GM19239 (cell line): ENCODE measurements at regions not wholly inside any gene's neighbourhood (a gene's known extent, or its start where the extent isn't known, plus 50 kb on each side); places are given as distances from the start of the nearest gene placed in this dataset.
"Not testable (repeated sequence)": the region's sequence is repeated elsewhere in the genome, so short reads cannot be mapped to it uniquely, and the experiment has no call there.

ENCODE experiments used
- DNase-seq: peaks from one replicate; pipeline ENCODE4 v3.0.0; 2011; ENCODE audit warnings: low spot score; ENCODE audit not compliant: insufficient read length
- FAIRE-seq: peaks from 2 replicates; lab custom pipeline; 2011; peaks lifted over from hg19 to GRCh38; lab: Jason Lieb, UNC

GRCh38 chr4:133390198-133390855 is 241.2 kb downstream of the PCDH10 start:
- FAIRE-seq (no peak), DNase-seq (no peak)

GRCh38 chr4:133389029-133389428 is 239.9 kb downstream of the PCDH10 start:
- DNase-seq (no peak), FAIRE-seq (no peak)

GRCh38 chr4:133385161-133385954 is 236.3 kb downstream of the PCDH10 start:
- FAIRE-seq (no peak), DNase-seq (no peak)

- DNase-seq (no peak), FAIRE-seq (no peak)
These were observed 230.8 kb downstream of the PCDH10 start for GRCh38 chr4:133379681-133380438.

GRCh38 chr4:133377286-133377685 is 228.2 kb downstream of the PCDH10 start:
- DNase-seq, result no peak
- no peak for FAIRE-seq

GRCh38 chr4:133372699-133373098 is 223.6 kb downstream of the PCDH10 start:
- FAIRE-seq (no peak), DNase-seq (no peak)

- DNase-seq (no peak), FAIRE-seq (no peak)
These were observed 206.5 kb downstream of the PCDH10 start for GRCh38 chr4:133355633-133356032.

- FAIRE-seq (no peak), DNase-seq (no peak)
These were observed 198.3 kb downstream of the PCDH10 start for GRCh38 chr4:133347409-133347808.

GRCh38 chr4:133324491-133324890 is 175.4 kb downstream of the PCDH10 start:
- FAIRE-seq (no peak), DNase-seq (no peak)

- FAIRE-seq (no peak), DNase-seq (no peak)
These were observed 174.6 kb downstream of the PCDH10 start for GRCh38 chr4:133323670-133324069.

GRCh38 chr4:133320576-133321170 is 171.6 kb downstream of the PCDH10 start:
- peak; percentile 39 for FAIRE-seq
- peak; percentile 1 for DNase-seq

- no peak for DNase-seq
- no peak for FAIRE-seq
These were observed 167.8 kb downstream of the PCDH10 start for GRCh38 chr4:133316909-133317308.

- no peak for DNase-seq
- no peak for FAIRE-seq
These were observed 165.9 kb downstream of the PCDH10 start for GRCh38 chr4:133314991-133315390.

- FAIRE-seq (no peak), DNase-seq (no peak)
These were observed 138.3 kb downstream of the PCDH10 start for GRCh38 chr4:133287396-133287795.

GRCh38 chr4:133278591-133278990 is 129.5 kb downstream of the PCDH10 start:
- DNase-seq (no peak), FAIRE-seq (no peak)

GRCh38 chr4:133277940-133278339 is 128.8 kb downstream of the PCDH10 start:
- not testable (repeated sequence) for FAIRE-seq, DNase-seq

- DNase-seq, result no peak
- FAIRE-seq, result no peak
These were observed 126.2 kb downstream of the PCDH10 start for GRCh38 chr4:133275246-133275645.

- FAIRE-seq (no peak), DNase-seq (no peak)
These were observed 124.3 kb downstream of the PCDH10 start for GRCh38 chr4:133273401-133273800.

GRCh38 chr4:133270021-133270570 is 121.0 kb downstream of the PCDH10 start:
- FAIRE-seq (no peak), DNase-seq (no peak)

- DNase-seq, result no peak
- no peak for FAIRE-seq
These were observed 119.1 kb downstream of the PCDH10 start for GRCh38 chr4:133268205-133268604.
